Forelimb muscle (tissue), 1 donor: ENCODE measurements at regions not wholly inside any gene's neighbourhood (a gene's known extent, or its start where the extent isn't known, plus 50 kb on each side); places are given as distances from the start of the nearest gene placed in this dataset.

Experiments
- DNase-seq: peaks from one replicate; pipeline ENCODE4 v3.0.0-alpha.2; 2013; ENCODE audit warnings: low read depth

GRCh38 chr13:97057176-97057575 is 62.9 kb upstream of the OXGR1 start:
- no peak for DNase-seq

- DNase-seq: no peak
Measured at GRCh38 chr13:97058391-97058790, 64.1 kb upstream of the OXGR1 start.

GRCh38 chr13:97058926-97059325 is 64.7 kb upstream of the OXGR1 start:
- no peak for DNase-seq

- no peak for DNase-seq
Measured at GRCh38 chr13:97067017-97067895, 73.0 kb upstream of the OXGR1 start.

GRCh38 chr13:97068151-97068550 is 73.9 kb upstream of the OXGR1 start:
- DNase-seq: no peak

GRCh38 chr13:97069050-97069815 is 75.0 kb upstream of the OXGR1 start:
- no peak for DNase-seq

GRCh38 chr13:97072297-97072696 is 78.0 kb upstream of the OXGR1 start:
- DNase-seq: no peak

GRCh38 chr13:97074618-97075017 is 80.3 kb upstream of the OXGR1 start:
- no peak for DNase-seq

- no peak for DNase-seq
Measured at GRCh38 chr13:97076898-97077297, 82.6 kb upstream of the OXGR1 start.

- no peak for DNase-seq
Measured at GRCh38 chr13:97077341-97077740, 83.1 kb upstream of the OXGR1 start.

- no peak for DNase-seq
Measured at GRCh38 chr13:97079726-97080125, 85.5 kb upstream of the OXGR1 start.

GRCh38 chr13:97082461-97083207 is 88.4 kb upstream of the OXGR1 start:
- DNase-seq: no peak

- no peak for DNase-seq
Measured at GRCh38 chr13:97091196-97091595, 96.9 kb upstream of the OXGR1 start.

- DNase-seq: no peak
Measured at GRCh38 chr13:97100821-97101220, 106.5 kb upstream of the OXGR1 start.

GRCh38 chr13:97101912-97102708 is 107.8 kb upstream of the OXGR1 start:
- DNase-seq: no peak

- DNase-seq: no peak
Measured at GRCh38 chr13:97106323-97106722, 112.0 kb upstream of the OXGR1 start.

GRCh38 chr13:97107815-97108529 is 113.7 kb upstream of the OXGR1 start:
- no peak for DNase-seq

- no peak for DNase-seq
Measured at GRCh38 chr13:97108530-97108900, 113.6 kb upstream of the MBNL2 start.

- DNase-seq: no peak
Measured at GRCh38 chr13:97109256-97109655, 112.9 kb upstream of the MBNL2 start.

- peak; percentile 53 for DNase-seq
Measured at GRCh38 chr13:97109841-97110492, 112.2 kb upstream of the MBNL2 start.
